ENCODE measurements at regions not wholly inside any gene's neighbourhood (a gene's known extent, or its start where the extent isn't known, plus 50 kb on each side); places are given as distances from the start of the nearest gene placed in this dataset.

DNA sequence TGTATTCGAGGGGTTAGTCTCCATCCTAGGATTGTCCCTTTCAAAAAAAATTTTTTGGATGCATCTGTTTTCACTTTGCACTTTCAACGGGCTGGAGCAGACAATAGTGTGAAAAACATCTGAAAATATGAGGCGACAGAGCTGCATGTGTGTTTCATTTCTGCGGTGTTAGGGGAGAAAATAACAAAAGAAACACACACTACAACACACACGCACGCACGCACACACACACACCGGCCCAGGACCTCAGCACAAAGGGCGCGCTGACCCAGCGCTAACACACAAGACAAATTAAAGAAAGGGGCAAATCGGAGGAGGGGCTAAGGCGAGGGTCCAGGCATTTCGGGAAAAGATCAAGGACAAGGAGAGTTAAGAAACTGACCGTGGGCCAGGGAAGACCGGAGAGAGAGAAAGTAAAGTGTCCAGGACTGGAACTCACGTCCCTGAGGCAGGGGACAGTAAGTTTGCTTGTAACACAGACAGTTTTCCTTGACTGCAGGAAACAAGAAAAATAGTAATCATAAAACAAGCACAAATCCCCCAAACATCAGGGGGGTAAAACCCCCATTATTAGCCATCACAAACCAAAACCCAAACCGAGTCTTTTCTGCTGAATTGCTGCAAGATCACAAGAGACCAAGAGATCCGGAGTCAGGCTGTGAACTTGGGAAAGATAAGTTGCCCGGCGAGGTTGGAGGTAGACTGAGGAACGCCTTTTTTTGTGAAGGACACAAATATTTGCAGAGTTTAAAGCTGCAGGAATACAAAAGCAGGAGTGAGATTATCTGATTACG lies 302.1 kb downstream of the PARP8 start:
- TF ChIP-seq, protein P1, sequence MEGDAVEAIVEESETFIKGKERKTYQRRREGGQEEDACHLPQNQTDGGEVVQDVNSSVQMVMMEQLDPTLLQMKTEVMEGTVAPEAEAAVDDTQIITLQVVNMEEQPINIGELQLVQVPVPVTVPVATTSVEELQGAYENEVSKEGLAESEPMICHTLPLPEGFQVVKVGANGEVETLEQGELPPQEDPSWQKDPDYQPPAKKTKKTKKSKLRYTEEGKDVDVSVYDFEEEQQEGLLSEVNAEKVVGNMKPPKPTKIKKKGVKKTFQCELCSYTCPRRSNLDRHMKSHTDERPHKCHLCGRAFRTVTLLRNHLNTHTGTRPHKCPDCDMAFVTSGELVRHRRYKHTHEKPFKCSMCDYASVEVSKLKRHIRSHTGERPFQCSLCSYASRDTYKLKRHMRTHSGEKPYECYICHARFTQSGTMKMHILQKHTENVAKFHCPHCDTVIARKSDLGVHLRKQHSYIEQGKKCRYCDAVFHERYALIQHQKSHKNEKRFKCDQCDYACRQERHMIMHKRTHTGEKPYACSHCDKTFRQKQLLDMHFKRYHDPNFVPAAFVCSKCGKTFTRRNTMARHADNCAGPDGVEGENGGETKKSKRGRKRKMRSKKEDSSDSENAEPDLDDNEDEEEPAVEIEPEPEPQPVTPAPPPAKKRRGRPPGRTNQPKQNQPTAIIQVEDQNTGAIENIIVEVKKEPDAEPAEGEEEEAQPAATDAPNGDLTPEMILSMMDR (IDR thresholded peaks at IDR 0.05; ENCODE audit: extremely low read depth, low read depth, low read length): no peak
- DNase-seq (ENCODE audit: insufficient read length, low spot score, missing footprints): peak; percentile 80
- H3K36me3 ChIP-seq (ENCODE audit: insufficient read depth, low read length): no peaks in the 10 kb centered on the region
- no peak overlapping the region for H3K4me3 ChIP-seq (ENCODE audit: insufficient read depth, low read length)
- H3K4me2 ChIP-seq (ENCODE audit: insufficient read depth, low read length): peak overlapping the region; percentile 62
- no peaks in the 10 kb centered on the region for H3K79me2 ChIP-seq (ENCODE audit: insufficient read depth, low read length)
- no peak overlapping the region for H2AFZ ChIP-seq (ENCODE audit: low read length)
- H3K4me1 ChIP-seq (ENCODE audit: insufficient read depth, low read length): peaks cover 1% of the 10 kb centered on the region
- no peak overlapping the region for H3K27ac ChIP-seq (ENCODE audit: low read depth, low read length)
- H3K27me3 ChIP-seq (ENCODE audit: insufficient read depth, low read length): peaks cover 68% of the 10 kb centered on the region
- H4K20me1 ChIP-seq (ENCODE audit: insufficient read depth, low read length): no peaks in the 10 kb centered on the region
- H3K9me3 ChIP-seq (ENCODE audit: low read depth, low read length): no peaks in the 10 kb centered on the region

DNA sequence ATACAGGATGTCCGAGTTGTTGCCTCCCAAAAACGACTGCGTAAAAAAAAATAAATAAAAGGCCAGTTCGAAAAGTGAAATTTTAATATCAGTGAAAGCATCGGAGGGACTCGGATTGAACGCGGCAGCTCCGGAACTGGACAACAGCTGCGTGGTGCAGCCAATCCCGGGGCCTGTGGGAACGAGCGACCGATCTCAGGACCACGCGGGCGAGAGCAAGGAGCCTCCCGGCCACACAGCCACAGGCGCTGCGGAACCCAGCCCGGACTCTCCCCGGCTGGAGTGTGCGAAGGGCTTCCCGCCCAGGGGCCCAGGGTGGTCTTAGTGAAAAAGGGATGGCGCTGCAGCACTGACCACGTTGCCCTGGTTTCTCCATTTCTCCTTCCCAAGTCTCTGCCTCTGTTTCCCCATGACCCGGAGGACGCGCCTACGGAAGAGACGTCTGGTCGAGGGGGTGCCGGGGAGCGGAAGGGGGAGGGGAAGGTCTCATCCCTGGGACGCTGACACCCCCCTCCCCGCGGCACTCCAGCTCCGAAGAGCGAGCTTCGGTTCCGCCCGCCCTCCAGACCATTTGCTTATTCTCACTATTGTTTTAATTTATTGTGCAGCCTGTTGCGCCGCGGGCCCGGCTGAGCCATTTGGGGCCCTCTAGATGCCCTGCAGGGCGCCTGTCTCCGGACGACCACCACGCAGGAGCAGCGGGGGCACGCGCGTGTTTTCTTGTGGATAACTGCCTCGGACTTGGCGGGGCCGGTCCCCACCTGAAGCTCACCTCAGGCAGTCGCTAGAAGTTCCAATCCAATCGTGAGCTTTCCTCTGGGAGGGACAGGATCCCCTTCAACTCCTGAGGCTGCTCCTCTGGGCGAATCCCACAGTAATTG lies 303.0 kb downstream of the PARP8 start:
- no peaks in the 10 kb centered on the region for H3K9me3 ChIP-seq (ENCODE audit: low read depth, low read length)
- peaks cover 61% of the 10 kb centered on the region for H3K27me3 ChIP-seq (ENCODE audit: insufficient read depth, low read length)
- no peak overlapping the region for H3K27ac ChIP-seq (ENCODE audit: low read depth, low read length)
- peak overlapping the region; percentile 7 for H3K4me3 ChIP-seq (ENCODE audit: insufficient read depth, low read length)
- DNase-seq (ENCODE audit: insufficient read length, low spot score, missing footprints): no peak
- H3K79me2 ChIP-seq (ENCODE audit: insufficient read depth, low read length): no peaks in the 10 kb centered on the region
- TF ChIP-seq, protein P1 (IDR thresholded peaks at IDR 0.05; ENCODE audit: extremely low read depth, low read depth, low read length): no peak
- H3K4me1 ChIP-seq (ENCODE audit: insufficient read depth, low read length): no peaks in the 10 kb centered on the region
- no peaks in the 10 kb centered on the region for H3K36me3 ChIP-seq (ENCODE audit: insufficient read depth, low read length)
- H4K20me1 ChIP-seq (ENCODE audit: insufficient read depth, low read length): no peaks in the 10 kb centered on the region
- peak overlapping the region; percentile 62 for H3K4me2 ChIP-seq (ENCODE audit: insufficient read depth, low read length)
- no peak overlapping the region for H2AFZ ChIP-seq (ENCODE audit: low read length)

DNA sequence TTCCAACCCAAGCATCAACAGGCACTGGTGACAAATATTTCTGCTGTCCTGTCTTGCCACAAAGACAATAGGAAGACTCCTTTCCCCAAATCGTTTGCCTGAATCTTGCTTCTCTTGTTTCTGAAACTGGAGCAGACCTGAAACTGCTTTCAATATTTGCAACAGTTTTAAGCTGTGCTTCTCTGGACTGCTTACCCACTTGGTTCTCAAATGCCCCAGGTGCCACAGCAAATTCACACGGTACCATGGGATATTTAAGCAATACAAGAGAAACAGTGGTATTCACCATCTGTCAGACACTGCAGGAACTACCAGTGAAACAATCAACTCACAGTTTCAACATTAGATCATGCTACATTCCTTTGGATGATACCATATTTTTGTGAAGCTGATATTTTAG lies 309.4 kb downstream of the PARP8 start:
- no peaks in the 10 kb centered on the region for H3K4me1 ChIP-seq (ENCODE audit: insufficient read depth, low read length)
- H3K27me3 ChIP-seq (ENCODE audit: insufficient read depth, low read length): peaks cover 3% of the 10 kb centered on the region
- H3K9me3 ChIP-seq (ENCODE audit: low read depth, low read length): no peaks in the 10 kb centered on the region
- H4K20me1 ChIP-seq (ENCODE audit: insufficient read depth, low read length): no peaks in the 10 kb centered on the region
- no peak for DNase-seq (ENCODE audit: insufficient read length, low spot score, missing footprints)
- no peaks in the 10 kb centered on the region for H3K36me3 ChIP-seq (ENCODE audit: insufficient read depth, low read length)
- TF ChIP-seq, protein P1 (IDR thresholded peaks at IDR 0.05; ENCODE audit: extremely low read depth, low read depth, low read length): no peak
- no peak overlapping the region for H3K4me2 ChIP-seq (ENCODE audit: insufficient read depth, low read length)
- no peaks in the 10 kb centered on the region for H3K79me2 ChIP-seq (ENCODE audit: insufficient read depth, low read length)
- H3K4me3 ChIP-seq (ENCODE audit: insufficient read depth, low read length): no peak overlapping the region
- no peak overlapping the region for H2AFZ ChIP-seq (ENCODE audit: low read length)
- no peak overlapping the region for H3K27ac ChIP-seq (ENCODE audit: low read depth, low read length)

DNA sequence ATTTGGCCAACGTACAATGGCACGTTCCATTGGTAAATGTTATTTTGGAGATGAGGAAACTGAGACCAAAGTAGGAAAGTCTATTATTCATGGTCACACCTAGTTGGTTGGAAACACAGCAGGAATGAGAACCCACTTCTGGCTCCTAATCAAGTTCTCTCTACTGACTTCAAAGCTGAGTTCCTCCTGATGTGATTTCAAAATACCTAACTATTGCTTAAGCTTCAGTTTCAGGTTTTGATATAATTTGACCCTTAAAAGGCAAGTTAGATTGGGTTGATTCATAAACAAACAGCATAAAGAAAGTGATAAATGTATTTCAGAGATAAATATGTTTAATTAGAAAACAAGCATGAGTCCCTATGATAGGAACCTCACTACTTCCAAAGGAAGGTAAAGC lies 312.5 kb downstream of the PARP8 start:
- Histone ChIP-seq H3K79me2 (ENCODE audit: insufficient read depth, low read length) (no peaks in the 10 kb centered on the region), H3K27ac (ENCODE audit: low read depth, low read length) (no peak overlapping the region), H3K4me1 (ENCODE audit: insufficient read depth, low read length) (no peaks in the 10 kb centered on the region), H3K36me3 (ENCODE audit: insufficient read depth, low read length) (no peaks in the 10 kb centered on the region), H2AFZ (ENCODE audit: low read length) (no peak overlapping the region), H3K4me2 (ENCODE audit: insufficient read depth, low read length) (no peak overlapping the region), H3K4me3 (ENCODE audit: insufficient read depth, low read length) (no peak overlapping the region), H3K9me3 (ENCODE audit: low read depth, low read length) (no peaks in the 10 kb centered on the region), H4K20me1 (ENCODE audit: insufficient read depth, low read length) (no peaks in the 10 kb centered on the region), H3K27me3 (ENCODE audit: insufficient read depth, low read length) (no peaks in the 10 kb centered on the region)
- no peak for DNase-seq (ENCODE audit: insufficient read length, low spot score, missing footprints)
- TF ChIP-seq, protein P1 (IDR thresholded peaks at IDR 0.05; ENCODE audit: extremely low read depth, low read depth, low read length): no peak

All from osteoblast (primary cell).